Liver (tissue), 3 donors: ENCODE measurements at regions not wholly inside any gene's neighbourhood (a gene's known extent, or its start where the extent isn't known, plus 50 kb on each side); places are given as distances from the start of the nearest gene placed in this dataset.

Source experiments
- GABPA ChIP-seq, 2 donors: IDR thresholded peaks in 1 of 2; conservative IDR thresholded peaks in 1 of 2; 2 replicates each; pipeline ENCODE4 v1.6.1; 2016; ENCODE audit warnings: antibody characterized with exemption in 2 of 2, mild to moderate bottlenecking in 1 of 2, moderate library complexity in 1 of 2
- HNF4A ChIP-seq, 2 donors: conservative IDR thresholded peaks; 2 replicates each; pipeline ENCODE4 v1.6.1; 2016; ENCODE audit warnings: antibody characterized with exemption in 2 of 2, mild to moderate bottlenecking in 2 of 2
- JUND ChIP-seq, 2 donors: IDR thresholded peaks; 2 replicates each; pipeline ENCODE4 v1.6.1; 2016; ENCODE audit warnings: antibody characterized with exemption in 2 of 2
- RAD21 ChIP-seq, 2 donors: IDR thresholded peaks; 2 replicates each; pipeline ENCODE4 v1.6.1; 2016; ENCODE audit warnings: antibody characterized with exemption in 2 of 2, mild to moderate bottlenecking in 2 of 2
- SP1 ChIP-seq: IDR thresholded peaks from 2 replicates; pipeline ENCODE4 v1.6.1; 2018; ENCODE audit warnings: antibody characterized with exemption, mild to moderate bottlenecking
- TAF1 ChIP-seq: conservative IDR thresholded peaks from 2 replicates; pipeline ENCODE4 v1.6.1; 2016; ENCODE audit warnings: antibody characterized with exemption, mild to moderate bottlenecking
- YY1 ChIP-seq: IDR thresholded peaks from 2 replicates; pipeline ENCODE4 v1.6.1; 2016; ENCODE audit warnings: antibody characterized with exemption, mild to moderate bottlenecking
- TF ChIP-seq, protein P1 (sequence below): IDR thresholded peaks from 2 replicates; pipeline ENCODE4 v1.6.1; 2016; ENCODE audit warnings: antibody characterized with exemption
- TF ChIP-seq, protein P2 (sequence below): fragments of 150-350 bp; IDR thresholded peaks from 2 replicates; pipeline ENCODE4 v1.5.1; 2017; ENCODE audit warnings: improper control_type of control experiment, low read depth, low read length; ENCODE audit not compliant: missing input control
- TF ChIP-seq, protein P3 (sequence below): IDR thresholded peaks from 2 replicates; pipeline ENCODE4 v1.6.1; 2016; ENCODE audit warnings: antibody characterized with exemption
- TF ChIP-seq, protein P4 (sequence below): IDR thresholded peaks from 2 replicates; pipeline ENCODE4 v1.6.1; 2016; ENCODE audit warnings: antibody characterized with exemption, mild to moderate bottlenecking
- donor health status: healthy.
- donor health status: healthy.

DNA sequence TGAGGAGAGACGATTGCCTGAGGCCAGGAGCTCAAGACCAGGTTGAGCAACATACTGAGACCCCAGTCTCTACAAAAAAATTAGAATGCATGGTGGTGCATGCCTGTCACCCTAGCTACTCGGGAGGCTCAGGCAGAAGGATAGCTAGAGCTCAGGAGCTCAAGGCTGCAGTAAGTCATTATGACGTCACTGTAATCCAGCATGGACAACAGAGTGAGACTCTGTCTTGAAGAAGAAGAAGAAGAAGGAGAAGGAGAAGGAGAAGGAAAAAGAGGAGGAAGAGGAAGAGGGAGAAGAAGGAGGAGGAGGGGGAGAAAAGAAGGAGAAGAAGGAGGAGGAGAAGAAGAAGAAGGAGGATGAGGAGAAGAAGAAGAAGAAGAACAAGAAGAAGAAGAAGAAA is 519.1 kb downstream of the CDH9 start:
- TF ChIP-seq JUND (IDR thresholded peaks at IDR 0.05) (no peak), YY1 (no peak), TAF1 (no peak), RAD21 (IDR thresholded peaks at IDR 0.05) (no peak), GABPA (IDR thresholded peaks at IDR 0.05 in 1 of 2, conservative IDR thresholded peaks at IDR 0.05 in 1 of 2) (no peak), HNF4A (conservative IDR thresholded peaks at IDR 0.05) (no peak), SP1 (no peak)
- TF ChIP-seq, protein P1, sequence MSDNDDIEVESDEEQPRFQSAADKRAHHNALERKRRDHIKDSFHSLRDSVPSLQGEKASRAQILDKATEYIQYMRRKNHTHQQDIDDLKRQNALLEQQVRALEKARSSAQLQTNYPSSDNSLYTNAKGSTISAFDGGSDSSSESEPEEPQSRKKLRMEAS, result no peak
- TF ChIP-seq, protein P2, sequence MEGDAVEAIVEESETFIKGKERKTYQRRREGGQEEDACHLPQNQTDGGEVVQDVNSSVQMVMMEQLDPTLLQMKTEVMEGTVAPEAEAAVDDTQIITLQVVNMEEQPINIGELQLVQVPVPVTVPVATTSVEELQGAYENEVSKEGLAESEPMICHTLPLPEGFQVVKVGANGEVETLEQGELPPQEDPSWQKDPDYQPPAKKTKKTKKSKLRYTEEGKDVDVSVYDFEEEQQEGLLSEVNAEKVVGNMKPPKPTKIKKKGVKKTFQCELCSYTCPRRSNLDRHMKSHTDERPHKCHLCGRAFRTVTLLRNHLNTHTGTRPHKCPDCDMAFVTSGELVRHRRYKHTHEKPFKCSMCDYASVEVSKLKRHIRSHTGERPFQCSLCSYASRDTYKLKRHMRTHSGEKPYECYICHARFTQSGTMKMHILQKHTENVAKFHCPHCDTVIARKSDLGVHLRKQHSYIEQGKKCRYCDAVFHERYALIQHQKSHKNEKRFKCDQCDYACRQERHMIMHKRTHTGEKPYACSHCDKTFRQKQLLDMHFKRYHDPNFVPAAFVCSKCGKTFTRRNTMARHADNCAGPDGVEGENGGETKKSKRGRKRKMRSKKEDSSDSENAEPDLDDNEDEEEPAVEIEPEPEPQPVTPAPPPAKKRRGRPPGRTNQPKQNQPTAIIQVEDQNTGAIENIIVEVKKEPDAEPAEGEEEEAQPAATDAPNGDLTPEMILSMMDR, result no peak
- TF ChIP-seq, protein P3, sequence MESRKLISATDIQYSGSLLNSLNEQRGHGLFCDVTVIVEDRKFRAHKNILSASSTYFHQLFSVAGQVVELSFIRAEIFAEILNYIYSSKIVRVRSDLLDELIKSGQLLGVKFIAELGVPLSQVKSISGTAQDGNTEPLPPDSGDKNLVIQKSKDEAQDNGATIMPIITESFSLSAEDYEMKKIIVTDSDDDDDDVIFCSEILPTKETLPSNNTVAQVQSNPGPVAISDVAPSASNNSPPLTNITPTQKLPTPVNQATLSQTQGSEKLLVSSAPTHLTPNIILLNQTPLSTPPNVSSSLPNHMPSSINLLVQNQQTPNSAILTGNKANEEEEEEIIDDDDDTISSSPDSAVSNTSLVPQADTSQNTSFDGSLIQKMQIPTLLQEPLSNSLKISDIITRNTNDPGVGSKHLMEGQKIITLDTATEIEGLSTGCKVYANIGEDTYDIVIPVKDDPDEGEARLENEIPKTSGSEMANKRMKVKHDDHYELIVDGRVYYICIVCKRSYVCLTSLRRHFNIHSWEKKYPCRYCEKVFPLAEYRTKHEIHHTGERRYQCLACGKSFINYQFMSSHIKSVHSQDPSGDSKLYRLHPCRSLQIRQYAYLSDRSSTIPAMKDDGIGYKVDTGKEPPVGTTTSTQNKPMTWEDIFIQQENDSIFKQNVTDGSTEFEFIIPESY, result no peak
- TF ChIP-seq, protein P4, sequence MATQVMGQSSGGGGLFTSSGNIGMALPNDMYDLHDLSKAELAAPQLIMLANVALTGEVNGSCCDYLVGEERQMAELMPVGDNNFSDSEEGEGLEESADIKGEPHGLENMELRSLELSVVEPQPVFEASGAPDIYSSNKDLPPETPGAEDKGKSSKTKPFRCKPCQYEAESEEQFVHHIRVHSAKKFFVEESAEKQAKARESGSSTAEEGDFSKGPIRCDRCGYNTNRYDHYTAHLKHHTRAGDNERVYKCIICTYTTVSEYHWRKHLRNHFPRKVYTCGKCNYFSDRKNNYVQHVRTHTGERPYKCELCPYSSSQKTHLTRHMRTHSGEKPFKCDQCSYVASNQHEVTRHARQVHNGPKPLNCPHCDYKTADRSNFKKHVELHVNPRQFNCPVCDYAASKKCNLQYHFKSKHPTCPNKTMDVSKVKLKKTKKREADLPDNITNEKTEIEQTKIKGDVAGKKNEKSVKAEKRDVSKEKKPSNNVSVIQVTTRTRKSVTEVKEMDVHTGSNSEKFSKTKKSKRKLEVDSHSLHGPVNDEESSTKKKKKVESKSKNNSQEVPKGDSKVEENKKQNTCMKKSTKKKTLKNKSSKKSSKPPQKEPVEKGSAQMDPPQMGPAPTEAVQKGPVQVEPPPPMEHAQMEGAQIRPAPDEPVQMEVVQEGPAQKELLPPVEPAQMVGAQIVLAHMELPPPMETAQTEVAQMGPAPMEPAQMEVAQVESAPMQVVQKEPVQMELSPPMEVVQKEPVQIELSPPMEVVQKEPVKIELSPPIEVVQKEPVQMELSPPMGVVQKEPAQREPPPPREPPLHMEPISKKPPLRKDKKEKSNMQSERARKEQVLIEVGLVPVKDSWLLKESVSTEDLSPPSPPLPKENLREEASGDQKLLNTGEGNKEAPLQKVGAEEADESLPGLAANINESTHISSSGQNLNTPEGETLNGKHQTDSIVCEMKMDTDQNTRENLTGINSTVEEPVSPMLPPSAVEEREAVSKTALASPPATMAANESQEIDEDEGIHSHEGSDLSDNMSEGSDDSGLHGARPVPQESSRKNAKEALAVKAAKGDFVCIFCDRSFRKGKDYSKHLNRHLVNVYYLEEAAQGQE, result no peak
